Gastrocnemius medialis (tissue), 4 donors: ENCODE measurements at regions not wholly inside any gene's neighbourhood (a gene's known extent, or its start where the extent isn't known, plus 50 kb on each side); places are given as distances from the start of the nearest gene placed in this dataset.

ENCODE experiments used
- ATAC-seq, 2 donors: fragments of 150-250 bp; one replicate each; pipeline ENCODE4 v1.9.1; 2016
- DNase-seq, 2 donors: peaks; one replicate each; pipeline ENCODE4 v3.0.0-alpha.2; 2019
- H3K27ac ChIP-seq, 4 donors: fragments of 200-600 bp; sonication (generic); 1 replicate in 1 of 4; 2 replicates in 3 of 4; pipeline ENCODE4 v1.5.1; 2016 to 2018; ENCODE audit warnings: mild to moderate bottlenecking in 2 of 4, moderate library complexity in 1 of 4
- H3K27me3 ChIP-seq, 3 donors: fragments of 200-600 bp; sonication (generic) in 2 of 3; 1 replicate in 1 of 3; 2 replicates in 2 of 3; pipeline versions ENCODE4 v1.5.1 to v1.6.0; 2016 to 2019; ENCODE audit warnings: mild to moderate bottlenecking in 1 of 3, moderate library complexity in 1 of 3
- H3K36me3 ChIP-seq, 2 donors: fragments of 200-600 bp; sonication (generic) in 1 of 2; one replicate each; pipeline ENCODE4 v1.5.1; 2017 to 2018
- H3K4me1 ChIP-seq, 2 donors: fragments of 200-600 bp; sonication (generic) in 1 of 2; one replicate each; pipeline ENCODE4 v1.5.1; 2016 to 2017; ENCODE audit warnings: mild to moderate bottlenecking in 2 of 2
- H3K4me3 ChIP-seq, 4 donors: fragments of 200-600 bp; sonication (generic) in 3 of 4; 1 replicate in 1 of 4; 2 replicates in 3 of 4; pipeline ENCODE4 v1.5.1; 2016 to 2019; ENCODE audit warnings: mild to moderate bottlenecking in 2 of 4
- H3K9me3 ChIP-seq, 3 donors: fragments of 200-600 bp; sonication (generic) in 2 of 3; 1 replicate in 1 of 3; 2 replicates in 2 of 3; pipeline ENCODE4 v1.5.1; 2016 to 2019
- POLR2A ChIP-seq, 2 donors: fragments of 450-650 bp; IDR thresholded peaks; one replicate each; pipeline ENCODE4 v1.6.1; 2017; ENCODE audit warnings: antibody characterized with exemption in 2 of 2, mild to moderate bottlenecking in 2 of 2, moderate library complexity in 2 of 2
- in situ Hi-C, 4 donors: fragments of 200-750 bp; cut with MboI; loops; one replicate each; pipeline versions ENCODE4 v1.15.0 to v1.8.0; 2017; ENCODE audit warnings: low sequenced_read_pairs in 4 of 4
- intact Hi-C: fragments of 100-400 bp; cut with DNase I; formaldehyde crosslinking; loops from one replicate; pipeline ENCODE4 v1.15.1; 2023; ENCODE audit warnings: low total_unique reads
- TF ChIP-seq, protein P1 (sequence below), 5 experiments: fragments of 450-650 bp in 3 of 5; fragments of 200-600 bp in 2 of 5; sonication (generic) in 2 of 5; IDR thresholded peaks in 4 of 5; conservative IDR thresholded peaks in 1 of 5; 1 replicate in 4 of 5; 2 replicates in 1 of 5; pipeline ENCODE4 v1.5.1; 2016 to 2019; ENCODE audit warnings: antibody characterized with exemption in 5 of 5, mild to moderate bottlenecking in 3 of 5, moderate library complexity in 3 of 5

DNA sequence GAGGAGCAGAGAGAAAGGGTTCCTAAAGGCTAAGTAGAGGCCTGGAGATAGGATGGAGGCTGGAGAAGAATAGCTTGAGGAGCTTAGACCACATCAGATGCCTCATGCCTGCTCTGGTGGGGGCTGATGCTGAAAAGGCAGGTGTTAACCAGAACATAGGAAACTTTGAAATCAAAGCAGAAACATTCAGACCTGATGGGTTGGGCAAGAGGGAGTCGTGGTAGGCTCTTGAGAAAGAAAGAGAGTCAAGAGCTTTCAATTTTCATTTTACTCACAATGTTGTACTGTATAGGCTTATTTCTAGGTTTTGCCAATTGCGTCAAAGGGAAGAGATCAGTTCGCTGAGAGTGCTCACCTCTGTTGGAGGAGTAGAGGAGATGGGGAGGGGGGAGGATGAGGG is 406.6 kb upstream of the SALL1 start:
- no peak overlapping the region for H3K27ac ChIP-seq
- no peak for DNase-seq
- no peaks in the 10 kb centered on the region for H3K9me3 ChIP-seq
- no peaks in the 10 kb centered on the region for H3K27me3 ChIP-seq
- H3K4me3 ChIP-seq, result no peak overlapping the region
- no peaks in the 10 kb centered on the region for H3K36me3 ChIP-seq
- TF ChIP-seq POLR2A (IDR thresholded peaks at IDR 0.05), result no peak
- TF ChIP-seq, protein P1, sequence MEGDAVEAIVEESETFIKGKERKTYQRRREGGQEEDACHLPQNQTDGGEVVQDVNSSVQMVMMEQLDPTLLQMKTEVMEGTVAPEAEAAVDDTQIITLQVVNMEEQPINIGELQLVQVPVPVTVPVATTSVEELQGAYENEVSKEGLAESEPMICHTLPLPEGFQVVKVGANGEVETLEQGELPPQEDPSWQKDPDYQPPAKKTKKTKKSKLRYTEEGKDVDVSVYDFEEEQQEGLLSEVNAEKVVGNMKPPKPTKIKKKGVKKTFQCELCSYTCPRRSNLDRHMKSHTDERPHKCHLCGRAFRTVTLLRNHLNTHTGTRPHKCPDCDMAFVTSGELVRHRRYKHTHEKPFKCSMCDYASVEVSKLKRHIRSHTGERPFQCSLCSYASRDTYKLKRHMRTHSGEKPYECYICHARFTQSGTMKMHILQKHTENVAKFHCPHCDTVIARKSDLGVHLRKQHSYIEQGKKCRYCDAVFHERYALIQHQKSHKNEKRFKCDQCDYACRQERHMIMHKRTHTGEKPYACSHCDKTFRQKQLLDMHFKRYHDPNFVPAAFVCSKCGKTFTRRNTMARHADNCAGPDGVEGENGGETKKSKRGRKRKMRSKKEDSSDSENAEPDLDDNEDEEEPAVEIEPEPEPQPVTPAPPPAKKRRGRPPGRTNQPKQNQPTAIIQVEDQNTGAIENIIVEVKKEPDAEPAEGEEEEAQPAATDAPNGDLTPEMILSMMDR (IDR thresholded peaks at IDR 0.05 in 4 of 5, conservative IDR thresholded peaks at IDR 0.05 in 1 of 5), result no peak
- intact Hi-C loops (no loop called here), in situ Hi-C loops (no loop called here)
- no peaks in the 10 kb centered on the region for H3K4me1 ChIP-seq
- no peak for ATAC-seq

DNA sequence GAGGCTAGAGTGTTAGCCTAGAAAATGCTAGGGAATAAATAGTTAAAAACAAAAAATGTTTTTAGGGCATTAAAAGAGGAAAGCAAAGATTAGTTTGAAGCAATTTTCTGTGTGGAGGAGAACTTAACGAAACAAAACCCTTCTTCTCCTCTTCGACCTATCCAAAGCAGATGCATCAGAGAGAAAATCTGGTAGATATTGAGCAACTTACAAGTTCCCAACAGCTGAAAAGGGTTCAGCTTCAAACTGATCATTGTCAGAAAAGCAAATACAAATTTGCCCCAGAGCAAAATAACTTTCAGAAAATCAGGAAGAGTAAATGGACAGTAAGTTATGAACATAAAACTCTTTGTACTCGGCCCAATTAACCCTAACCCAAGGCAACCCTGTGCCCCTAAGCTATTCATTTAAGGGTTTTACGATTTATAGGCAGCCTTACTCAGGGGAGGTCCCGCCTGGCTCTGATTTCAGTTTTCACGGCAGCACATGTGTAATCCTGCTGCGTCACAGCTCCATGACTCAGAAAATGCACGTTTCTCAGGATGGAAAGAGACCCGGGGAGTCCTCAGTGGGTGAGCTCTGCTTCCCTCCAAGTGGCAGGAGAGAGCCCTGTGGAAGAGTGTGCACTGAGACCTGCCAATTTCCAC is 405.7 kb upstream of the SALL1 start:
- no peaks in the 10 kb centered on the region for H3K27me3 ChIP-seq
- H3K36me3 ChIP-seq, result no peaks in the 10 kb centered on the region
- in situ Hi-C loops, result no loop called here
- TF ChIP-seq, protein P1 (IDR thresholded peaks at IDR 0.05 in 4 of 5, conservative IDR thresholded peaks at IDR 0.05 in 1 of 5), result no peak
- no peak for TF ChIP-seq POLR2A (IDR thresholded peaks at IDR 0.05)
- ATAC-seq, result no peak
- no peak for DNase-seq
- H3K4me1 ChIP-seq, result no peaks in the 10 kb centered on the region
- no peak overlapping the region for H3K27ac ChIP-seq
- no peak overlapping the region for H3K4me3 ChIP-seq
- intact Hi-C loops, result no loop called here
- H3K9me3 ChIP-seq, result no peaks in the 10 kb centered on the region

DNA sequence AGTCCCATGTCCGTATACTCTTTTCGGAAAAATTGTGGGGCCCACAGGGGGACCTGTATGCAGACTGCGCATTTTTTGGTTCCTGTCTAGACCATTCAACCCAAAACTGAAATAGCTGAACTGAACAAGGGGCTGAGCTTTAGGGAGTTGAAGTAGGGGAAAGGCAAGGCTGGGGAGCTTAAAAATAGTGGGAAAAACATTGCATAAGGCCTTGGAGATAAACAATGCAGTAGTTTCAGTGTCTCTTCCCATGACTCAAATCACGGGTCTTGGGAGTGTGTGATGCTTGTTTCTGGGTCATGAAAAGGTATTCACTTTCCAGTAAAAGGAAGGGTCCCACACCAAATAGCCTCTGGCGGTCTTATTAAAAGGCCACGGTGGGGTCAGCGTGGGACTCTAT is 402.8 kb upstream of the SALL1 start:
- TF ChIP-seq, protein P1 (IDR thresholded peaks at IDR 0.05 in 4 of 5, conservative IDR thresholded peaks at IDR 0.05 in 1 of 5), result no peak
- no peak for TF ChIP-seq POLR2A (IDR thresholded peaks at IDR 0.05)
- Histone ChIP-seq H3K36me3 (no peaks in the 10 kb centered on the region), H3K9me3 (no peaks in the 10 kb centered on the region), H3K4me1 (no peaks in the 10 kb centered on the region), H3K27ac (no peak overlapping the region), H3K4me3 (no peak overlapping the region), H3K27me3 (no peaks in the 10 kb centered on the region)
- intact Hi-C loops (no loop called here), in situ Hi-C loops (no loop called here)
- no peak for ATAC-seq
- no peak for DNase-seq

DNA sequence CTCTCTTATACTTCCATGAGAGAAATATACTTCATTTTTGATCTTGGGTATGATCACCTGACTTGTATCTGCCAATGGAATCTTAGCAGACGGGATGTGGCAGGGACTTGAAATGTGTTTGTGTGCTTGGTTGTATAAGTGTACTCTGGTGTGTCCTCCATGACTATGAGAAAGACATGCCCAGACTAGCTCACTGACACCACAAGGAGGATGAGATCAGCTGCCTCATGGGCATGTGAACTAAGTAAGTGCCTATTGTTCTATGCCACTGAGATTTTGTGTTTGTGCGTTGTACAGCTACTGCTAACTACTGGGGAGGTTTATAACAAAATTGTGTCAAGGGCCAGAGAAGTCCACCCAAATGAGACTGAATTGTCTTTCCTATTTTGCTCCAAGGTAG is 402.2 kb upstream of the SALL1 start:
- H3K4me3 ChIP-seq, result no peak overlapping the region
- DNase-seq, result no peak
- no peak for TF ChIP-seq POLR2A (IDR thresholded peaks at IDR 0.05)
- TF ChIP-seq, protein P1 (IDR thresholded peaks at IDR 0.05 in 4 of 5, conservative IDR thresholded peaks at IDR 0.05 in 1 of 5), result no peak
- no peaks in the 10 kb centered on the region for H3K9me3 ChIP-seq
- no peak for ATAC-seq
- H3K27ac ChIP-seq, result no peak overlapping the region
- H3K4me1 ChIP-seq, result no peaks in the 10 kb centered on the region
- no peaks in the 10 kb centered on the region for H3K27me3 ChIP-seq
- H3K36me3 ChIP-seq, result no peaks in the 10 kb centered on the region
- intact Hi-C loops (no loop called here), in situ Hi-C loops (no loop called here)

DNA sequence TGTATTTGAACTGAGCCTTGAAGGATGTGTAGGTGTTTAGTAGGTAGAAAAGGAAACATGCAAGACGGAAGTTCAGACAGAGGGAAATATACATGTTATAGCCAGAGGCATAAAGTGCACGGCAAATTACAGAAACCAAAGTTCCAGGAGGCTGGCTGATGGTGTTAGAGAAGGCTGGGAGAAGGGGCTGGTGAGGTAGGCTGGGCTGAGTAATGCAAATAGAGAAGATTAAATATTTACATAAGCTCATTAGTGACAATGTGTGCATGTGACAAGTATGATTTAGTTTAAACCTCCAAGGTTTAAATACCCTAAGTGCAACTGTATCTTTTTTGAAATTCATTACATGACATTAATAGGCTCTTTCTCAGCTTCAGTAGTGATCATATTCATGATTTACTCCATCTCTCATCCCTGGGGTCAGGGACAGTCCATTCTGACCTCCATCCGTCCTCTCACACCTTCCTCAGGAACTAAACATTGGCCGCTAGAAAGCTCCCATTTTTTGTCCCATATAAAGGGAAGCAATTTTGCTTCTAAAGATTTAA is 399.8 kb upstream of the SALL1 start:
- Histone ChIP-seq H3K27me3 (no peaks in the 10 kb centered on the region), H3K4me3 (no peak overlapping the region), H3K36me3 (no peaks in the 10 kb centered on the region), H3K9me3 (no peaks in the 10 kb centered on the region), H3K27ac (no peak overlapping the region), H3K4me1 (no peaks in the 10 kb centered on the region)
- TF ChIP-seq, protein P1 (IDR thresholded peaks at IDR 0.05 in 4 of 5, conservative IDR thresholded peaks at IDR 0.05 in 1 of 5), result no peak
- no peak for TF ChIP-seq POLR2A (IDR thresholded peaks at IDR 0.05)
- DNase-seq (no peak), ATAC-seq (no peak)
- in situ Hi-C loops, result no loop called here
- intact Hi-C loops, result no loop called here
